ENCODE measurements at regions not wholly inside any gene's neighbourhood (a gene's known extent, or its start where the extent isn't known, plus 50 kb on each side); places are given as distances from the start of the nearest gene placed in this dataset.

DNA sequence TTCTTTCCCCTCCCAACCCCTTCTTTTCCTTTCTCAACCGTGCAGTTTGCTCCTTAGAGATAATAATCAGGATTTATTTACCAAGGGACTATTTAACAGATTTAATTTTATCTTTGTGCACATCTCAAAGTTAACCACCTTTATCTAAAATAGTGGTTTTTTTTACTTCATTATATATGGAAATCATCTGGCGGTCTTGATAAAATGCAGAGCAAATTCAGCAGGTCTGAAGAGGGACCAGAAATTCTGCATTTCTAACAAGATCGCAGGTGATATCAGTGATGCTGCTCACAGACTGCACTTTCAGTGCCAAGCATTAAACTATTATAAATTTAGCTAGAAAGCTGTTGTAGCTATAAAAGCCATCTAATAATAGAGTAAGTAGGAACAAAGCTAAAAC is 83.4 kb upstream of the NEGR1 start:
- no peak for FAIRE-seq

DNA sequence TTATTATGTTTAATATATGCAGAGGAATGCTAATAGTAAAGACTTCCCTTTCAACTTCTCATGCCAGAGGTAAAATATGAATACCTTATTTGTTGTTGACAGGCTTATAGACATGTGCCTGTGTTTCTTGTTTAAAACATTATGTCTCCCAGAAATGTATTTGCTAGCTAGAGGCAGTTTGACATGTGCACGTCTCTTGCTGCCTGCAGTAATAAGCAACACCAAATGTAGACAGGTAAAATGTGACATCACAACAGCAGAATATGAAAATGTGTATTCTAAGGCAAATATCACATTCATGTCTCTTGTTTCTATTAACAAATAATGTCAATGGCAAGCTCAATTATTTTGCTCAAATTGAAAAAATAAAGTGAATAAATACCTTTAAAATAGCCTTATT is 80.2 kb upstream of the NEGR1 start:
- FAIRE-seq: no peak

- no peak for FAIRE-seq
Observed at GRCh38 chr1:72357411-72357810, 75.1 kb upstream of the NEGR1 start.

GRCh38 chr1:72355899-72356298 is 73.6 kb upstream of the NEGR1 start:
- FAIRE-seq: no peak

- FAIRE-seq: no peak
Observed at GRCh38 chr1:72341661-72342060, 59.3 kb upstream of the NEGR1 start.

DNA sequence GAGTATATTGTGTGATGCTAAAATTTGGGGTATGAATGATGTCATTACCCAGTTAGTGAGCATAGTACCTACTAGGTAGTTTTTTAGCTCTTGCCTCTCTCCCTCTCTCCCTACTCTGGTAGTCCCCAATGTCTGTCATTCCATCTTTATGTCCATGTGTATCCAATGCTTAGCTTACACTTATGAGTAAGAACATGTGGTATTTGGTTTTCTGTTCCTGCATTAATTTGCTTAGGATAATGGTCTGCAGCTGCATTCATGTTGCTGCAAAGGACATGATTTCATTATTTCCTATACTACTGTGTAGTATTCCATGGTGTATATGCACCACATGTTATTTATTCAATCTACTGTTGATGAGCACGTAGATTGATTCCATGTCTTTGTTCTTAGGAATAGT is 54.4 kb upstream of the NEGR1 start:
- FAIRE-seq: no peak

Measured in G401.6 (cell line).